ENCODE measurements at regions not wholly inside any gene's neighbourhood (a gene's known extent, or its start where the extent isn't known, plus 50 kb on each side); places are given as distances from the start of the nearest gene placed in this dataset.

GRCh38 chr13:104314321-104314720 lies 1248.1 kb upstream of the SLC10A2 start:
- no peaks in the 10 kb centered on the region for H3K36me3 Mint-ChIP-seq (ENCODE audit: low read depth)
- DNase-seq (ENCODE audit: low spot score), result no peak
- H3K27ac Mint-ChIP-seq (ENCODE audit: unreplicated experiment), result no peak overlapping the region
- TF ChIP-seq CTCF (IDR thresholded peaks at IDR 0.05), result no peak
- no peaks in the 10 kb centered on the region for H3K27me3 Mint-ChIP-seq (ENCODE audit: low read depth)
- H3K4me1 Mint-ChIP-seq (ENCODE audit: low read depth), result peaks cover 28% of the 10 kb centered on the region
- H3K4me3 Mint-ChIP-seq (ENCODE audit: unreplicated experiment), result no peak overlapping the region
- peaks cover 15% of the 10 kb centered on the region for H3K9me3 Mint-ChIP-seq (ENCODE audit: low read depth)

DNA sequence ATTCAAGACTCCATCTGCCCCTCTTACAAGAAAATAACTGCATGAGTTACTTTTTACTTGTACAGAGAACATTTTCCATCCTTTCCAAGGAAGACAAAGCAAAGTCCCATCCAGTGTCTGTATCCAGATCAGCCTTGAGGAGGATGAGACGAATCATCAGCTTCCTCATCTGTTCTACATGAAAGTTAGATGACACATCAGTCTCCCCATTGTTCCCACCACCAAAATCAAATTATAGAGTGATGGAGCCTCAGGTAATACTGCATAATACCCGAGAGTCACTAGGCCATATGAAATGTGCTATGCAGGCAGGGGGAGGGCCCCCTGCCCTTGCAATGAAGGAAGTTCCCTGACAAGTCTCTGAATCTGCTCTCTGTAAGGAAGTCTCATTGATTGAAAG lies 1244.6 kb upstream of the SLC10A2 start:
- no peak overlapping the region for H3K27ac Mint-ChIP-seq (ENCODE audit: unreplicated experiment)
- H3K4me1 Mint-ChIP-seq (ENCODE audit: low read depth), result peaks cover 12% of the 10 kb centered on the region
- no peak overlapping the region for H3K4me3 Mint-ChIP-seq (ENCODE audit: unreplicated experiment)
- no peaks in the 10 kb centered on the region for H3K27me3 Mint-ChIP-seq (ENCODE audit: low read depth)
- H3K36me3 Mint-ChIP-seq (ENCODE audit: low read depth), result no peaks in the 10 kb centered on the region
- H3K9me3 Mint-ChIP-seq (ENCODE audit: low read depth), result peaks cover 15% of the 10 kb centered on the region
- TF ChIP-seq CTCF (IDR thresholded peaks at IDR 0.05), result no peak
- no peak for DNase-seq (ENCODE audit: low spot score)

DNA sequence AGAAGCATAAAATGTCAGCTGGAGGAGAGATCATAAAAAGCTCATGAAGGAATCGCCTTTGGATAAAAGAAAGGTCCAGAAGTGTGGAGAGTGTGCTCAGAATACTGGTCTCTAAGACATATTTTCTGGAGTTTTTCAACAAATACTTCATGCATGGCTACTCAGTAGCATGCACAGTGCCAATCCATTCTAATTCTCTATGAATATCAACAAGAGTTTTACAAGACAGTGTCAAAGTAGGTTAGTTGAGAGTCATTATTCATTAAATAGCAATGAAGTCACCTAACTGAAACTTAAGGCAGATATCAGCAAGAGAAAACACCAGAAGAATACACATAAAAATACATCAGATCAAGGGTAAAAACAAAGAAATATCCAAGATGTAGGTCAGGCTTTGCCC lies 1243.2 kb upstream of the SLC10A2 start:
- DNase-seq (ENCODE audit: low spot score), result no peak
- no peaks in the 10 kb centered on the region for H3K4me1 Mint-ChIP-seq (ENCODE audit: low read depth)
- H3K9me3 Mint-ChIP-seq (ENCODE audit: low read depth), result peaks cover 9% of the 10 kb centered on the region
- no peaks in the 10 kb centered on the region for H3K27me3 Mint-ChIP-seq (ENCODE audit: low read depth)
- no peaks in the 10 kb centered on the region for H3K36me3 Mint-ChIP-seq (ENCODE audit: low read depth)
- H3K4me3 Mint-ChIP-seq (ENCODE audit: unreplicated experiment), result no peak overlapping the region
- no peak overlapping the region for H3K27ac Mint-ChIP-seq (ENCODE audit: unreplicated experiment)
- TF ChIP-seq CTCF (IDR thresholded peaks at IDR 0.05), result no peak

GRCh38 chr13:104301171-104301975 lies 1235.2 kb upstream of the SLC10A2 start:
- no peaks in the 10 kb centered on the region for H3K27me3 Mint-ChIP-seq (ENCODE audit: low read depth)
- no peaks in the 10 kb centered on the region for H3K9me3 Mint-ChIP-seq (ENCODE audit: low read depth)
- H3K36me3 Mint-ChIP-seq (ENCODE audit: low read depth), result no peaks in the 10 kb centered on the region
- no peak for DNase-seq (ENCODE audit: low spot score)
- H3K4me3 Mint-ChIP-seq (ENCODE audit: unreplicated experiment), result no peak overlapping the region
- H3K4me1 Mint-ChIP-seq (ENCODE audit: low read depth), result no peaks in the 10 kb centered on the region
- H3K27ac Mint-ChIP-seq (ENCODE audit: unreplicated experiment), result no peak overlapping the region
- no peak for TF ChIP-seq CTCF (IDR thresholded peaks at IDR 0.05)

DNA sequence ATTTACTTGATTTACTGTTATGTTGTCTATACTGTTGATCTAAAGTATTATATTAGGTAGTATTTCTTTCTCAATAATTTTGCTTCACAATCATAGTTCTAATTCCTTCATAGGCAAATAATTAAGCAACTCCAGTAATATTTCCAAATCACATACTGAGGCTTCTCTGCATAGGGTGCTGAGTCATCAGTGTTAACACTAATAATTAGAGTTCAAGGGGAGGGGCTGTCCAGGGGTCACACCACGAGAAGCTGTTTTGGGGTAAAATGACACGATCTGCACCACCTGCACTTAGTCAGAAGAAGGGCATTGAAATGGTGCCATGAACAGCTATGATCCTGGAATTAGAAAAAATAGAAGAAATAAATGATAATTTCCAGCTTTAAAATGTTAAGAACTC lies 1230.9 kb upstream of the SLC10A2 start:
- TF ChIP-seq CTCF (IDR thresholded peaks at IDR 0.05), result no peak
- Mint-ChIP-seq H3K36me3 (ENCODE audit: low read depth) (no peaks in the 10 kb centered on the region), H3K4me3 (ENCODE audit: unreplicated experiment) (no peak overlapping the region), H3K9me3 (ENCODE audit: low read depth) (no peaks in the 10 kb centered on the region), H3K27ac (ENCODE audit: unreplicated experiment) (no peak overlapping the region), H3K27me3 (ENCODE audit: low read depth) (no peaks in the 10 kb centered on the region), H3K4me1 (ENCODE audit: low read depth) (no peaks in the 10 kb centered on the region)
- no peak for DNase-seq (ENCODE audit: low spot score)

All from chondrocyte (in vitro differentiated cells).